Nephron (organoid): ENCODE measurements at regions not wholly inside any gene's neighbourhood (a gene's known extent, or its start where the extent isn't known, plus 50 kb on each side); places are given as distances from the start of the nearest gene placed in this dataset.

Experiments
- H3K27ac Mint-ChIP-seq, 3 experiments: 2 replicates each; pipeline ENCODE4 v1.8.0; 2020; ENCODE audit warnings: mixed read lengths in 3 of 3, mild to moderate bottlenecking in 2 of 3, moderate library complexity in 1 of 3
- H3K27me3 Mint-ChIP-seq: 2 replicates; pipeline ENCODE4 v1.8.0; 2021; ENCODE audit warnings: low read depth, mild to moderate bottlenecking, moderate library complexity, mixed read lengths
- H3K36me3 Mint-ChIP-seq: 2 replicates; pipeline ENCODE4 v1.8.0; 2020; ENCODE audit warnings: low read depth, mixed read lengths
- H3K4me1 Mint-ChIP-seq: 2 replicates; pipeline ENCODE4 v1.8.0; 2020; ENCODE audit warnings: mixed read lengths
- H3K4me3 Mint-ChIP-seq, 3 experiments: 2 replicates each; pipeline ENCODE4 v1.8.0; 2020; ENCODE audit warnings: mild to moderate bottlenecking in 3 of 3, mixed read lengths in 3 of 3, moderate library complexity in 2 of 3
- H3K9me3 Mint-ChIP-seq: 2 replicates; pipeline ENCODE4 v1.8.0; 2020; ENCODE audit warnings: mixed read lengths
- TF ChIP-seq, protein P1 (sequence below), 3 experiments: fragments of 200-600 bp; sonication (generic); IDR thresholded peaks; one replicate each; pipeline ENCODE4 v1.5.0; 2021; ENCODE audit warnings: antibody characterized with exemption in 3 of 3; ENCODE audit not compliant: unreplicated experiment in 3 of 3

DNA sequence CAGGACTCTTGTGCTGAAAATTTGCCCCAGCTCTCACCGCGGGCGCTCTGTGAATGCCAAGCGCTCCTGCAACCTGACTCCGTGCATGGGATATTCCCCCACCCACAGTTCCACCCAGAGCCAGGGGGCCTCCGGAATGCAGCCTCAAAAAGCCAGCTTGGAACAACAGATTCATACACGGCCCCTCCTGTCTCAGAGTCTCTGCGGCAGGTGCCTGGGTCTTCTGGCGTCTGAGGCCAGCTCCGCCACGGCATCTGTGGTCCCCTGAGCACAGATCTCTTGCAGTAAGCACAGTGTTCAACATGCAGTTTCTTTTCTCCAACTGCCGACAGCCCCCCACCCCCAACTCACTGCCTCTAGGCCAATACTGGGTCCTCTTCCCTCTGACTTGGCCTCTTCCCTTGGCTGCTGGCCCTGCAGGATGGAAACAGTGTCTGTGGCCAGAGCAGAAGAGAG, 355.7 kb upstream of the IRX2 start:
- no peaks in the 10 kb centered on the region for H3K9me3 Mint-ChIP-seq
- peak overlapping the region in 2 of 3 experiments; percentile 21 to 40 for H3K27ac Mint-ChIP-seq
- H3K27me3 Mint-ChIP-seq: peaks cover 73% of the 10 kb centered on the region
- H3K36me3 Mint-ChIP-seq: no peaks in the 10 kb centered on the region
- H3K4me3 Mint-ChIP-seq: peak overlapping the region in 1 of 3 experiments; percentile 2
- TF ChIP-seq, protein P1, sequence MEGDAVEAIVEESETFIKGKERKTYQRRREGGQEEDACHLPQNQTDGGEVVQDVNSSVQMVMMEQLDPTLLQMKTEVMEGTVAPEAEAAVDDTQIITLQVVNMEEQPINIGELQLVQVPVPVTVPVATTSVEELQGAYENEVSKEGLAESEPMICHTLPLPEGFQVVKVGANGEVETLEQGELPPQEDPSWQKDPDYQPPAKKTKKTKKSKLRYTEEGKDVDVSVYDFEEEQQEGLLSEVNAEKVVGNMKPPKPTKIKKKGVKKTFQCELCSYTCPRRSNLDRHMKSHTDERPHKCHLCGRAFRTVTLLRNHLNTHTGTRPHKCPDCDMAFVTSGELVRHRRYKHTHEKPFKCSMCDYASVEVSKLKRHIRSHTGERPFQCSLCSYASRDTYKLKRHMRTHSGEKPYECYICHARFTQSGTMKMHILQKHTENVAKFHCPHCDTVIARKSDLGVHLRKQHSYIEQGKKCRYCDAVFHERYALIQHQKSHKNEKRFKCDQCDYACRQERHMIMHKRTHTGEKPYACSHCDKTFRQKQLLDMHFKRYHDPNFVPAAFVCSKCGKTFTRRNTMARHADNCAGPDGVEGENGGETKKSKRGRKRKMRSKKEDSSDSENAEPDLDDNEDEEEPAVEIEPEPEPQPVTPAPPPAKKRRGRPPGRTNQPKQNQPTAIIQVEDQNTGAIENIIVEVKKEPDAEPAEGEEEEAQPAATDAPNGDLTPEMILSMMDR (IDR thresholded peaks at IDR 0.05; ENCODE audit: unreplicated experiment in 3 of 3): no peak
- H3K4me1 Mint-ChIP-seq: peaks cover 52% of the 10 kb centered on the region

DNA sequence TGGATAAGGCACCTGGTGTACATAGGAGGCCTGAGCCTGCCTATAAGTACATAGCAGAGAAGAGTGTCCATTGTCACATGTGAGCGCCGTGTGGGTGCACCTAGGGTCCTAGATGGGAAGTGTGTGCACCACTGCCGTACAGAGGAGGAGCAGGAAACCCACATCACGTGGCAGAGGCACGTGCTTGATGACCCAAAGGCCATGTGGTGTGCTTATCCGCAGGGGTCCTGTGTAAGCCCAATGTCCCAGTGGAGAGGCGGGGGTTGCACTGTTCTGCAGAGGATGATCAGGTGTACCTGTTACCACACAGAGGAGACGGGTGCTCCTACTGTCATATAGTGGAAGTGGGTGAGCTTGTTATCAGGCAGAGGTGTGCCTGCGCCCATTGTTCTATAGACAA, 354.1 kb upstream of the IRX2 start:
- no peaks in the 10 kb centered on the region for H3K9me3 Mint-ChIP-seq
- H3K27me3 Mint-ChIP-seq: peaks cover 79% of the 10 kb centered on the region
- H3K4me3 Mint-ChIP-seq: no peak overlapping the region
- H3K4me1 Mint-ChIP-seq: peaks cover 52% of the 10 kb centered on the region
- TF ChIP-seq, protein P1 (IDR thresholded peaks at IDR 0.05; ENCODE audit: unreplicated experiment in 3 of 3): no peak
- H3K36me3 Mint-ChIP-seq: no peaks in the 10 kb centered on the region
- no peak overlapping the region for H3K27ac Mint-ChIP-seq

DNA sequence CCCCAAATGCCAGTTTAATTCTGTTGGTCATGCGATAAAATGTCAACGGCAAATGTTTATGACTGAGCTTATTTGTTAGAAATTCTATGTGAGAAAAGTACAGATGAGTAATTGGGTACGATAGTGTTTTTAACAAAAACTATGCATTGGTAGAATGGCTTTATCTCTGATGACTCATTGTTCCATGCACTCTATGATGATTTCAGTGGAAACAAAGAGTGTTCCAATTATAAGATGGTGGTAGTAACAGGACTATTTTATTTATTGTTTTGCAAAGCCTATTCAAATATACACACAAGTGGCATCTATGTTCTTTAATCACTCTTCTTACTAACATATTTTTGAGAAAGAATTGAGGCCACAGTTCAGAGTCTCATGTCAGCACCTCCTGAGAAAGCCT, 353.7 kb upstream of the IRX2 start:
- Mint-ChIP-seq H3K36me3 (no peaks in the 10 kb centered on the region), H3K4me1 (peaks cover 52% of the 10 kb centered on the region), H3K27ac (no peak overlapping the region), H3K4me3 (no peak overlapping the region), H3K9me3 (no peaks in the 10 kb centered on the region), H3K27me3 (peaks cover 79% of the 10 kb centered on the region)
- TF ChIP-seq, protein P1 (IDR thresholded peaks at IDR 0.05; ENCODE audit: unreplicated experiment in 3 of 3): no peak

DNA sequence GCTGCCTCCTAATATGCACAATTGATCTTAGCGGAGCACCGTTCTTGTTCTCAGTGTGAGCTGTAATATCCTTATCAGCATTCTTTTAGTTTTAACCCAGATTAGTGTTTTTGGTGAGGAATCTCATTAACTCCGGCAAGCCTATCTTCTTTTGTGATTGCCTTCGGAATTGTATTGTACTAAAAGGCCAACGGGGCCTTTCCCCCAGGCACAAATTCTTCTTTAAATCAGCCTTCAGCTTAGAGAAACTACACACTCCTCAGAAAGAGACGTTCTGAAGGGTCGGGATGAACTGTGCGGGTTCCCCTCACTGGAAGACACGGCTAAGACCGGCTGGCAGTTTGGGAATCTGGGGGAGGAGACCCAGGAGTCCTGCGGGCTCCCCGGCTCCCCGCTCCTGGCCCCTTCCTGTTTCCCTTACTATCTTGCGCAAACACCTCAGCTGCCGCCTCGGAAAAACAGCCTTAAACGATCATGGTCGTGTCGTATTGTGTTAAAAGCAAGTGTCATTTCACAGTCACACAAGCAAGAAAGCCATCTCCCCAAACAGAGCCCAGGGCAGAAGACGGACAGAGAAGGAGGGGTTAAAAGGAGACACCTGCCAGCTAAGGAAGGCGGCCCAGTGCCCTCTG, 353.1 kb upstream of the IRX2 start:
- no peak overlapping the region for H3K27ac Mint-ChIP-seq
- H3K4me3 Mint-ChIP-seq: no peak overlapping the region
- TF ChIP-seq, protein P1 (IDR thresholded peaks at IDR 0.05; ENCODE audit: unreplicated experiment in 3 of 3): no peak
- H3K27me3 Mint-ChIP-seq: peaks cover 80% of the 10 kb centered on the region
- H3K4me1 Mint-ChIP-seq: peaks cover 52% of the 10 kb centered on the region
- no peaks in the 10 kb centered on the region for H3K36me3 Mint-ChIP-seq
- H3K9me3 Mint-ChIP-seq: no peaks in the 10 kb centered on the region

DNA sequence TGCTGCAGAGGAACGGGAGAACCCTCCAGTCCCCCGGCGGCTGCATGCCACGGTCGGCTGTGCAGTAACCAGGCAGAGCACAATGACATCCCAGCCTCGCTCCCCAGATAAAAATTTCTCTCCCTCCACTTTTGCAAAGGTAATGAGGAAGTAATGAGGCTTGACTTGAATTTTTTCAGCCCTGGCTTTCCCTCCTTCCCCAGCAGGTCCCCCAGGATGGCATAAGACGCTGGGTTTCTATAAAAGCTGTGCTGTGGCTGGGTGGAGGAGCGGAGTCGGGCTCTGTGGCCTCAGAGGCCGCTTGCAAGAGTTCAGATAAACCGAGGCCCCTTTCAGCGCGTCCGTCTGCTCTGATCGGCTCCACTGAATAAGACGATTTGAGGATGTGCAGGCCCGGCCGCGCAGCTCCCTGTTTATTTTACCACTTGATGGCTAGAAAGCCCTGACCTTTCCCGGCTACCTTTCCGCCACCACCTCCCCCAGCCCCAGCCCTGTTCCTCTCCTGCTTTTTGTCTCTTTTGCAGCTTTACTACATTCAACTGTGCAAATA, 351.9 kb upstream of the IRX2 start:
- no peaks in the 10 kb centered on the region for H3K9me3 Mint-ChIP-seq

More for the DNA sequence above, 351.9 kb upstream of the IRX2 start:
- no peaks in the 10 kb centered on the region for H3K36me3 Mint-ChIP-seq
- H3K4me1 Mint-ChIP-seq: peaks cover 48% of the 10 kb centered on the region
- peak overlapping the region in 1 of 3 experiments; percentile 34 for H3K4me3 Mint-ChIP-seq
- H3K27me3 Mint-ChIP-seq: peaks cover 84% of the 10 kb centered on the region
- TF ChIP-seq, protein P1 (IDR thresholded peaks at IDR 0.05; ENCODE audit: unreplicated experiment in 3 of 3): no peak
- no peak overlapping the region for H3K27ac Mint-ChIP-seq
